GM12878 (cell line): ENCODE measurements at regions not wholly inside any gene's neighbourhood (a gene's known extent, or its start where the extent isn't known, plus 50 kb on each side); places are given as distances from the start of the nearest gene placed in this dataset.

ENCODE experiments used
- CUX1 ChIP-seq: IDR thresholded peaks from 2 replicates; pipeline ENCODE4 v1.6.1; 2012; ENCODE audit warnings: improper control_type of control experiment, low read depth, low read length; ENCODE audit not compliant: insufficient replicate concordance
- MAX ChIP-seq: IDR thresholded peaks from 2 replicates; pipeline ENCODE4 v1.6.1; 2012; ENCODE audit warnings: low read depth, low read length, improper control_type of control experiment
- MXI1 ChIP-seq: fragments of 150-350 bp; IDR thresholded peaks from 2 replicates; pipeline ENCODE4 v1.6.1; 2011; ENCODE audit warnings: low read depth, mild to moderate bottlenecking, inconsistent platforms, low read length, improper control_type of control experiment
- NR2C2 ChIP-seq: IDR thresholded peaks from 2 replicates; pipeline ENCODE4 v1.6.1; 2011; ENCODE audit warnings: borderline replicate concordance, low read depth; ENCODE audit not compliant: control insufficient read depth, insufficient read length
- POLR2A ChIP-seq: IDR thresholded peaks from 2 replicates; pipeline ENCODE4 v1.6.1; 2011; ENCODE audit warnings: low read depth, mild to moderate bottlenecking, low read length
- ZNF274 ChIP-seq: IDR thresholded peaks from one replicate; pipeline ENCODE4 v1.8.0; 2011; ENCODE audit not compliant: insufficient read length, insufficient read depth
- TF ChIP-seq, protein P1 (sequence below), 3 experiments: IDR thresholded peaks in 2 of 3; conservative IDR thresholded peaks in 1 of 3; 2 replicates each; pipeline ENCODE4 v1.5.1; 2011; ENCODE audit warnings: low read depth in 3 of 3, low read length in 3 of 3, mild to moderate bottlenecking in 3 of 3, control low read depth in 2 of 3, moderate library complexity in 2 of 3, inconsistent platforms in 1 of 3, mixed read lengths in 1 of 3; ENCODE audit not compliant: control insufficient read depth in 2 of 3, insufficient read depth in 1 of 3; ENCODE audit errors: extremely low read depth in 1 of 3
- TF ChIP-seq, protein P2 (sequence below): IDR thresholded peaks from 2 replicates; pipeline ENCODE4 v1.6.1; 2012; ENCODE audit warnings: low read depth, low read length, improper control_type of control experiment

DNA sequence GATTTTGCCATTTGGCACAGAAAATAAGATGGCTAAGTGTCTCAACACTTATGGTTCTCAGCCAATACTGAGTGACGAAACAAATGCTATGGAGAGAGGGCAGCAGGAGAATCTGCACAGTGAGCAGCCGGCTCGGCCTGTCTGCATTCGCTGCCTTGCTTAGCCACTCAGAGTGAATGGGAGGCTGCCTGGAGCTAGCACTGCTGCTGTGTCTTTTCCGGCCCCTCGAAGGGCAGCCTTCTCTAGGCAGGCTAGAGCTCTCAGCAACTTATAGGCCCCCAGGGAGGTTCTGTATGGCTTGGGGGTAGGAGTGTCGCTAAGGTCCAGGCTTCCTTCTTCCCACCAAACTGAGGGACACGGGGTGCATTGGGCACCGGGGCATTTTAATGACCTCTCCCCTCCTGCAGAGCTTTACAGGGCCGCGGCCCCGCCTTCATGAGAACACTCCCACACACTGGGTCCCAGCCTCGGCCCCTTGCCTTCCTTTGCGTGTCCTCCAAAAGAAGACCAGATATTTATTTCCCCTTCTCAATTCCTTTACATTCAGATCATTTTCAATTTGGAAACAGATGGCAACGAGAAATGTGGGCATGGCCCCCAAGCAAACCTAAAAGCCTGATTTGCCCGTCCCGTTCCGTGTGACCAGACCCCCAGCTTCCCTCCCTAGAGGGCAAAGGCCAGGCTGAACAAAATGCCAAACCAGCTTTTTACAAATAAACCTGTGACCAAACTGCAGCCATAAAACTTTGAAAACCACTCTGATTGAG is 670.9 kb downstream of the TOX3 start:
- TF ChIP-seq, protein P1, sequence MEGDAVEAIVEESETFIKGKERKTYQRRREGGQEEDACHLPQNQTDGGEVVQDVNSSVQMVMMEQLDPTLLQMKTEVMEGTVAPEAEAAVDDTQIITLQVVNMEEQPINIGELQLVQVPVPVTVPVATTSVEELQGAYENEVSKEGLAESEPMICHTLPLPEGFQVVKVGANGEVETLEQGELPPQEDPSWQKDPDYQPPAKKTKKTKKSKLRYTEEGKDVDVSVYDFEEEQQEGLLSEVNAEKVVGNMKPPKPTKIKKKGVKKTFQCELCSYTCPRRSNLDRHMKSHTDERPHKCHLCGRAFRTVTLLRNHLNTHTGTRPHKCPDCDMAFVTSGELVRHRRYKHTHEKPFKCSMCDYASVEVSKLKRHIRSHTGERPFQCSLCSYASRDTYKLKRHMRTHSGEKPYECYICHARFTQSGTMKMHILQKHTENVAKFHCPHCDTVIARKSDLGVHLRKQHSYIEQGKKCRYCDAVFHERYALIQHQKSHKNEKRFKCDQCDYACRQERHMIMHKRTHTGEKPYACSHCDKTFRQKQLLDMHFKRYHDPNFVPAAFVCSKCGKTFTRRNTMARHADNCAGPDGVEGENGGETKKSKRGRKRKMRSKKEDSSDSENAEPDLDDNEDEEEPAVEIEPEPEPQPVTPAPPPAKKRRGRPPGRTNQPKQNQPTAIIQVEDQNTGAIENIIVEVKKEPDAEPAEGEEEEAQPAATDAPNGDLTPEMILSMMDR (IDR thresholded peaks at IDR 0.05 in 2 of 3, conservative IDR thresholded peaks at IDR 0.05 in 1 of 3; ENCODE audit: control insufficient read depth in 2 of 3, extremely low read depth in 1 of 3, insufficient read depth in 1 of 3, low read depth in 3 of 3, low read length in 3 of 3), result no peak
- no peak for TF ChIP-seq ZNF274
- TF ChIP-seq MAX, result no peak
- no peak for TF ChIP-seq CUX1
- no peak for TF ChIP-seq POLR2A
- TF ChIP-seq NR2C2, result no peak
- TF ChIP-seq MXI1, result no peak
- TF ChIP-seq, protein P2, sequence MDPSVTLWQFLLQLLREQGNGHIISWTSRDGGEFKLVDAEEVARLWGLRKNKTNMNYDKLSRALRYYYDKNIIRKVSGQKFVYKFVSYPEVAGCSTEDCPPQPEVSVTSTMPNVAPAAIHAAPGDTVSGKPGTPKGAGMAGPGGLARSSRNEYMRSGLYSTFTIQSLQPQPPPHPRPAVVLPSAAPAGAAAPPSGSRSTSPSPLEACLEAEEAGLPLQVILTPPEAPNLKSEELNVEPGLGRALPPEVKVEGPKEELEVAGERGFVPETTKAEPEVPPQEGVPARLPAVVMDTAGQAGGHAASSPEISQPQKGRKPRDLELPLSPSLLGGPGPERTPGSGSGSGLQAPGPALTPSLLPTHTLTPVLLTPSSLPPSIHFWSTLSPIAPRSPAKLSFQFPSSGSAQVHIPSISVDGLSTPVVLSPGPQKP, result no peak
